SHP77 treated with DMSO at 0.1 percent for 48 hours (cell line): ENCODE measurements at regions not wholly inside any gene's neighbourhood (a gene's known extent, or its start where the extent isn't known, plus 50 kb on each side); places are given as distances from the start of the nearest gene placed in this dataset.
A peak's percentile ranks its signal among the peaks of the same experiment; 100 is the strongest.
"Not testable (repeated sequence)": the region's sequence is repeated elsewhere in the genome, so short reads cannot be mapped to it uniquely, and the experiment has no call there.

Experiments
- DNase-seq: peaks from one replicate; lab custom pipeline; 2025; lab: John Stamatoyannopoulos, UW

DNA sequence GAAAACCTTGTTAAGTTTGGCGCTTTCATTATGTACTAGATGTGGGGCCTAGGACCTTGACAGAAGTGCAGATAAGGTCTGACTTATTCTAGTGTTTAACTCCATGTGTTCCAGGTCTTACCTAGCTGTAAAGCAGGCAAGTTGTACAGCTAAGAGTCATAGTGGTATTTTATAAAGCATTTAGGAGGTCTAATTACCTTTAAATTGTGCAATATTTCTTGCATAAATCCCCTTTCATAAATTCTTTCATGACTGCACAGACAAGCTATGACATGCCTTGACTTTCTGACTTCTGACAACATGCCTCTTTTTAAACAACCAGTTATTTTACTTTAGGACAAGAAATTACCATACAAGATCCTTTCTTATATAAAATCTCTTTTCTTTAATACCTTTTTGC is 151.6 kb upstream of the VSTM2A start:
- no peak for DNase-seq

DNA sequence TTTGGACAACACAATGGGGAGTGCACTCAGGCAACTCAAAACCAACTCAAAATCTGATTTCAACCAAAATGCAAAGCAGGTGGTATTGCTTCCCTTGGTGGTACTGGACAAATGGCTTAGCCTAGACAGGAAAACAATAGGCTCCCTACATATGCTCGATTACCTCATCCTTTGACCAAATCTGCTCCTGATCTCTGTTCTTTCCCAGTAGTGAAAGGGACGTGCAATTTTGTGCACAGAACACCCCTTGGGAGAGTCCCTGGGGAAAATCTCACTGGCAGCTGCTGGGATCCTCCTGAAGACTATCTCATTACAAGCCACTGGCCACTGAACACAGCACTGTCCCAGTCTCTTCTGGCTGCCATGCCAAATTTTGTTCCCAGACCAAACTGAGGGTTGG is 149.2 kb upstream of the VSTM2A start:
- DNase-seq, result no peak

DNA sequence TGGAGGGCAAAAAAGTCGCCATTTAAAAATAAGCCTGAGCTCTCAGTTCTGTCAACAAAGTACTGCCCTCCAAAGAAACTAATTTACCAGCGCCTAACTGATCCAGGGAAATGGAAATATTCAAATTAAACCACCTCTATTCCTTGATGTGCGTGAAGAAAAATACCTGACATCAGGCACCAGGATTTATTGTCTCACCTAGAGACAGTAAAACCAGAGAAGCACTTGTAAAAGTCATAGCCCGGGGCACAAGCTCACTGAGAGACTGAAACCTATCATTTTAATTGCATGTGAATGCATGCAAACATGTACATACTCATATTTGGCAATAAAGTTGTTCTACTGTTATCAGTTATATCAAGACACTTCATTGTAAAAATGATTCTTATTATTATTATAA is 147.3 kb upstream of the VSTM2A start:
- no peak for DNase-seq

DNA sequence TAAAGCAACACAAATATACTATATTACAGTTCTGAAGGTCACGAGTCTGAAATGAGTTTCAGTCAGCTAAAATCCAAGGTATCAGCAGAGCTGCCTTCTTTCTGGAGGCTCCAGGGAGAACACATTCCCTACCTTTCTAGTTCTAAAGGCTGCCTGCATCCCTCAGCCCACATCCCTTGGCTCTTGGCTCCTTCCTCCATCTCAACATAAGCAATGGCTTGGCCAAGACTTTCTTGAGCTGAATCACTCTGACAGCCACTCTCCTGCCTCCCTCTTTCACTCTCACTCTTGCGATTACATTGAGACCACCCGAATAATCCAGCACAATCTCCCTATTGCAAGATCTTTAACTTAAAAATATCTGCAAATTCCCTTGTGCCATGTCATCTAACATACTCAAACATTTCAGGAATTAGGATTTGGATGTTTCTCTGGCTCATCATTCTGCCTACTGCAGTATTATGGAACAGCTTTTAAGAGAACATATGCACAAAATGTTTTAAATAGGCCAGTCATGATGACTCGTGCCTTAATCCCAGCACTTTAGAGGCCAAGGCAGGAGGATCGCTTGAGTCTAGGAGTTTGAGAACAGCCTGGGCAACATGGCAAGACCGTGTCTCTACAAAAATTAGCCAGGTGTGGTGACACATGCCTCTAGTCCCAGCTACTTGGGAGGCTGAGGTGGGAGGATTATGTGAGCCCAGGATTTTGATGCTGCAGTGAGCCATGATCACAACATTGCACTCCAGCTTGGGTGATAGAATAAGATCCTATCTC is 144.2 kb upstream of the VSTM2A start:
- no peak for DNase-seq

DNA sequence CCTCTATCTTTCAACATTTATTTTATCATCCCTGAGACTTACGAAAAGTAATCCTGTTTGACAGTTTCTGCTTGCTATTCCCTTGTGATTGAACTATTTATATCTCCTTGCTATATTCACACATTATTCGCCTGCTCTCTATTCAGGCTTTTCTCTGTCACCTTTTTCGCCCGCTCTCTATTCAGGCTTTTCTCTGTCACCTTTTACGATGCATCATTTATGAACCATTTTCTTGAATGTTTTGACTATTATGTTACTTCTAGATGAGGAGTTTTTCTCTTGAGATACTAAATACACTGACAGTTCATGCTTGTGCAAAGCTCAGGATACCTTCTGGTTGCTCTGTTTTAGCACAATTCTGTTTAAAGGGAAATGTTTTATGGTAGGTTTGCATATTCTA is 143.3 kb upstream of the VSTM2A start:
- no peak for DNase-seq

DNA sequence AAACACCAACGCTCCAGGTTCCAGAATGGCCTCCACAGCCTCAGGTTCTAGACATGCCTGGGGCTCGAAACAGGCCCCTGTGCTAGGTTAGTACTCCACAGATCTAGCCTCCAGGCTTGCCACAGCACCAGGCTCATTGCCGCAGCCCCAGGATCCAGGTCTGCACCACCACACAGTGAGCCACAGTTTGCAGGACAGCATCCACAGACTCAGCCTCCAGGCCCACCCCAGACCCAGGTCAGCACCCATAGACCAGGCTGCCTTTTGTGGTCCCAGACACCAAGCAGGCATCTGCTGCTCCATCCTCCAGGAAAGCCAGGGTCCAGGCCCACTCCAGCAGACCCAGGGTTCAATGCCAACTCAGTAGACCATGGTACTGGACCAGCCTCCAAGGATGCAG is 132.3 kb upstream of the VSTM2A start:
- no peak for DNase-seq

DNA sequence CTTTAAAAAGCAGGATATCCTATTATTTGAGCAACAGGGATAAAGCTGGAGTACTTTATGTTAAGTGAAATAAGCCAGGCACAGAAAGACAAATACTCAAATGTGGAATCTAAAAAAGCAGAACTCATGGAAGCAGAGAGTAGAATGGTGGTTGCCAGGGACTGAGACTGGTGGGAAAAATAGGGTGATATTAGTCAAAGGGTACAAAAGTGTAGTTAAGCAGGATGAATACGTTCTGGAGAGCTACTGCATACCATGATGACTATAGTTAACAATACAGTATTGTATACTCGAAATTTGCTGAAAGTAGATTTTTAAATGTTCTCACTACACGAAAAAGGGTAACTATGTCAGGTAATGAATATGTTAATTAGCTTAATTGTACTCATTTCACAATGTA is 125.5 kb upstream of the VSTM2A start:
- DNase-seq, result no peak

DNA sequence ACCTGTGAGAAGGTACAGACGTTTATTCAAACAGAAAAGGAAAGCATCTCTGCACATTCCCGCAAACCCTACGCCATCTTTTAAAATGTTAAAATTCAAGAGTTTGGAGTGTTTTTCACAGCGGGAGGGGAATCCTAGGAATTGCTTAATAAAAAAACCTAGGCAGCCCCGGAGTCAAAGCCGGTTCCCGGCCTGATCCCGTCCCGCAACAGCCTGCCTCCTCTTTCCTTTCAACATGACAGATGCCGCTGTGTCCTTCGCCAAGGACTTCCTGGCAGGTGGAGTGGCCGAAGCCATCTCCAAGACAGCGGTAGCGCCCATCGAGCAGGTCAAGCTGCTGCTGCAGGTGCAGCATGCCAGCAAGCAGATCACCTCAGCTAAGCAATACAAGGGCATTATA is 123.0 kb upstream of the VSTM2A start:
- no peak for DNase-seq

DNA sequence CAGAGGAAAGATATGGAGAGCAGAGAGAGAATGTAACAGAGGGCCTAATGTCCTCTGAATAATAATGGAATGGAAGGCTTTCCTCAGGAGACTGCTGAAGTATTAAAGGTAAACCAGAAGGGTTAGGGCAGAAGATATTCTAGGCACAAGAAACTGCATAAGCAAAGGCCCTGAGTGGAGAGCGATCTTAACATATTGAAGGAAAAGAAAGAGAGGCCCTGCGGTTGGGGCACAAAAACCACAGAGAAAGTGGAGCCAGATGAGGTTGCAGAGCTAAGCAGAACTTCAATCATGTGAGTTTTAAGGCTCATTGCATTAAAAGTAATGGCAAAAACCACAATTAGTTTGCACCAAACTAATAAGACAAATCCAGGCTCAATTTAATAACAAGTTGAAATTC is 115.8 kb upstream of the VSTM2A start:
- no peak for DNase-seq

DNA sequence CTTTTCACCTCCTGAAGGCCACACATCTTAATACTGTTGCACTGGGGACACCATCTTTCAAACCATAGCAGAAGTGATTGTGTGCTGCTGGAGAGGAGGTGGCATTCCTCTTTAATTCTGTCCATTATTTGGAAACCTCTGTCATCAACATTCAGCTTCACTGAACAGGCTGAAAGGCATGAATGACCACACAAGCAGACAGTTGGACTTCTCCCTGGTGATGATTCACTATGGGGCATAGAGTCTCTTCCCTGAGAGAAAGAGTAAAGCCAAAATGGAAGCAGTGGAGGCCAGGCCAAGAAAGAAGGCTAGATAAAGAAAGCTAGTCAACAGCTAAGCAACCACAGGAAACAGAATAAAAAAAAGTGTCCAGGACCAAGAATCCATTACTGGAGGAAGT is 113.1 kb upstream of the VSTM2A start:
- no peak for DNase-seq

DNA sequence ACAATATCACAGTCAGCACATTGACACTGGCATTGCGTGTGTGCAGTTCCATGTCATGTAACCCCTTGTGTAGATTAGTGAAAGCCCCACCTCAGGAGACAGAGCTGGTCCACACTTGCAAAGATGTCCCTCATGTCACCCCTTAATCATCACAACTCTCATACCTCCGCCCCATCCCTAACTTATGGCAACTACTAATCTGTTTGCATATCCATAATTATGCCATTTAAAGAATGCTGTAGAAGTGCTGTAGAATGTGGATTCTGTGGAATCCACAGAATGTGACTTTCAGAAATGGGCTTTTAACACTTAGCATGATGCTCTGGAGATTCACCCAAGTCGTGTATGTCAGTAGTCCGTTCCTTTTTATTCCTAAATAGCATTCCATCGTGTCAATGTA is 102.8 kb upstream of the VSTM2A start:
- DNase-seq, result no peak

DNA sequence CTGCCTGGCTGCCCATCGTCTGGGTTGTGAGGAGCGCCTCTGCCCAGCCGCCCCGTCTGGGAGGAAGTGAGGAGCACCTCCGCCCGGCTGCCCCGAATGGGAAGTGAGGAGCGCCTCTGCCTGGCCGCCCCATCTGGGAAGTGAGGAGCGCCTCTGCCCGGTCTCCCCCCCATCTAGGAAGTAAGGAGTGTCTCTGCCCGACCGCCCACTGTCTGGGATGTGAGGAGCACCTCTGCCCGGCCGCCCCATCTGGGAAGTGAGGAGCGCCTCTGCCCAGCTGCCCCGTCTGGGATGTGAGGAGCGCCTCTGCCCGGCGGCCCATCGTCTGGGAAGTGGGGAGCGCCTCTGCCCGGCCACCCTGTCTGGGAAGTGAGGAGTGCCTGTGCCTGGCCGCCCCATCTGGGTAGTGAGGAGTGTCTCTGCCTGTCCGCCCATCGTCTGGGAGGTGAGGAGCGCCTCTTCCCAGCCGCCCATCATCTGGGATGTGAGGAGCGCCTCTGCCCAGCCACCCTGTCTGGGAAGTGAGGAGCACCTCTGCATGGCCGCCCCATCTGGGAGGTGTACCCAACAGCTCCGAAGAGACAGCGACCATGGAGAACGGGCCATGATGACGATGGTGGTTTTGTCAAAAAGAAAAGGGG is 98.0 kb upstream of the VSTM2A start:
- DNase-seq, result not testable (repeated sequence)

DNA sequence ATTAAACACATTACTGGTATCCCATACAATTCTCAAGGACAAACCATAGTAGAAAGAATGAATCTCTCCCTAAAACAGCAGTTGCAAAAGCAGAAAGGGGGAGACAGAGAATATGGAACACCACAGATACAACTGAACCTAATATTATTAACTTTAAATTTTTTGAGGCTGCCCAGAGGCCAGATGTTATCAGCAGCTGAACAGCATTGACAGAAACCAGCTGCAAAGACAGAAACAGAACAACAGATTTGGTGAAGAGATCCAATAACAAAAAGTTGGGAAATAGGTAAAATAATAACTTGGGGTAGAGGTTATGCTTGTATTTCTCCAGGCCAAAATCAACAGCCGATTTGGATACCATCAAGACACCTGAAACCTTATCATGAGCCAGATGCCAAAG is 89.0 kb upstream of the VSTM2A start:
- DNase-seq, result not testable (repeated sequence)

DNA sequence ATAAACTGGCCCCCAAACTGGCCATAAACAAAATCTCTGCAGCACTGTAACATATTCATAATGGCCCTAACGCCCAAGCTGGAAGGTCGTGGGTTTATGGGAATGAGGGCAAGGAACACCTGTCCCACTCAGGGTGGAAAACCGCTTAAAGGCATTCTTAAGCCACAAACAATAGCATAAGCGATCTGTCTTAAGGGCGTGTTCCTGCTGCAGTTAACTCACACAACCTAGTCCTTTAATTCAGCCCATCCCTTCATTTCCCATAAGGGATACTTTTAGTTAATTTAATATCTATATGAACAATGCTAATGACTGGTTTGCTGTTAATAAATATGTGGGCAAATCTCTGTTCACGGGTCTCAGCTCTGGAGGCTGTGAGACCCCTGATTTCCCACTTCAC is 87.5 kb upstream of the VSTM2A start:
- DNase-seq, result not testable (repeated sequence)

DNA sequence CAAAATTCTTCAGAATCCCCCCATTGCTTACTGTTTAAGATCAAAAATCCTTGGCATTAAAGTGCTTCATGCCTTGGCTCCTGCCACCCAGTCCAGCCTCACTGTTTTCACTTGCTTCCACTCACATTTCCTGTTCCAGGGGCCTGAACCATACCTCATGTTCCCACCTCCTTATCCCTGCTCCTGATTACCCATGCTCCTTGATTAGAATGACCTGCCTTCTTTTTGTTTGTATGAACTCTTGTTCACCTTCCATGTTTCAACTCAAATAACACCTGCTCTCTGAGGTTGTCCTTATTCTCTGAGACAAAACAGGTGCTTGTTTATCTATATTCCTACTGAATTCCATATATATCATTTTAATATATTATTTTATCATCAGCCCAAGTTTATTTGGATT is 77.1 kb upstream of the VSTM2A start:
- no peak for DNase-seq

DNA sequence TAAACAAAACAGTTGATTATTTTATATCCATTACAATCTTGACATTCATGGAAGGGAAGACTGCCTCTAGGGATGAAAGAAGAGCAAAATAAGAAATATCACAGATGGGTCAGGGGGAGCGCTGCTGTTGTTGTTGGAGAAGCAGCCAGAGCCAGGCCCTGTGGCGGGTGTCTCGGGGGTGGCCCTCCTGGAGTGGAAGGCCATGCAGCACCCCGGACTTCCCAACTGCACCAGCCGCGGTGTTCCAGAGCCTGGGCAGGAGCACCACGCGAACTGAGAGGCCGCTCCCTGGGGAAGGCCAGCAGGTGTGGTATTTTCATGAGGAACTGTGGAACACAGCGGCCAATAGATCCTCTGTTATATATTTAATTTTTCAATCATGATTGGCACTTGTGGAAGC is 72.4 kb upstream of the VSTM2A start:
- DNase-seq, result no peak

DNA sequence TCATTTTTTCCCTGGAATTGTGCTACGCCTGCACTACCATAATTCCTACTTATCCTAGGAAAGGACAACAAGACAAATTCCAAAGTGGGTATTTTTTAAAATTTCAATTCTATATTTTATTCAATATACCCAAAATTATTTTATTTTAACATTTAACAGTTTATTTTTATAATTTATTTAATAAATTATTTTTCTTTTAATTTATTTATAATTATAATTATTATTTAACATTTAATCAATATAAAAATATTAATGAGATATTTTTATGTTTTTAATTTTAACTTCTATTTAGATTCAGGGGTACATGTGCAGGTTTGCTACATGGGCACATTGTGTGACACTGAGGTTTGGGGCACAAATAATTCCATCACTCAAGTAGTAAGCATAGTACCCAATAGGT is 65.6 kb upstream of the VSTM2A start:
- no peak for DNase-seq

DNA sequence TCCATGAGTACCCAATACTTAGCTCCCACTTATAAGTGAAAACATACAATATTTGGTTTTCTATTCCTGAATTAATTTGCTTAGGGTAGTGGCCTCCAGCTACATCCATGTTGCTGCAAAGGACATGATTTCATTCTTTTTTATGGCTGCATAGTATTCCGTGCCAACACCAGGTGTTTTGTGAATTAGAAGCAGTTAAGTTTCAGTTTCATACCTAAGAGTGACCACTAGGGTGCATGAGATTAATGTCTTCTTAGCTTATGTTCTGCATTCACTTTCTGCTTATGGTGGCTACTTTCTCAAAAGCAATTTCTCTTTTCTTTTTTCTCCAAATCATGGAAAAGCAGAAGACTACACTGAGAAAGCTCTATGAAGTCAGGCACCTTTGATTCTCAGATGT is 65.1 kb upstream of the VSTM2A start:
- no peak for DNase-seq

DNA sequence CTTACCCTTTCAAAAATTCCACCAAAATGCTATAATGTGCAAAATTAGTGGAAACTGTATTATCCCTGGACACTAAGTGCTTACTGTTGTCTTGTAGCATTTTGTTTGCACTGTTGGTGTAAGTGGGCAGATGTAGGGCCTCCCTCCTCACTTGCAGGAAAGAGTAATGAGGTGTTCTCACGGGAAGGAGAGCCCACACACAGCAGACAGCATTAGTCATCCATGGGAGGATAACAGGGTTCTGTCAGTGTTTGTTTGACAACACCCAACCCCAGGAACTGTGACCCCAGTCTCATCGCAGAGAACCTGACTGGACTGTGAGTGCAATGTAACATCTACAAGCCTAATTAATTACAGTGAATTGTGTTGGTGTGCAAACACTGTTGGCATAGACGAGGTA is 58.7 kb upstream of the VSTM2A start:
- DNase-seq, result peak; percentile 93

DNA sequence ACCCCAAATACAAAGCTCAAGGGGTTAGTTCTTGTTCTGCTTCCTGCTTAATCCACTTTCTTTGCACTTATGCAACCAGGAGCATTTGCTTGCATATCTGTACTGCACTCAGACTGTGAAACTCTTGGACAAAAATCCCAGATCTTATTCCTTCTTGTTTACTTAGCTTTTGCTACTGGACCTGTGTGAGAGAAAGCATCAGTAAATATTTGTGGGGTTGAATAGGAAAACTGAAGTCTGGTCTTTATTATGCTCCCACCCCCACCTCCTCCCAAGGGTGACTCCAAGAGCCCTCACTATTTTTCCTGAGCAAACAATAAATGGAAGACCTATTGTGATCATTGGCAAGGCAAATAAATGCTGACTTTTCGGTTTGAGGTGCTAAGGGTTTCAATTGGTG is 57.1 kb upstream of the VSTM2A start:
- no peak for DNase-seq
